ENCODE measurements at regions not wholly inside any gene's neighbourhood (a gene's known extent, or its start where the extent isn't known, plus 50 kb on each side); places are given as distances from the start of the nearest gene placed in this dataset.

DNA sequence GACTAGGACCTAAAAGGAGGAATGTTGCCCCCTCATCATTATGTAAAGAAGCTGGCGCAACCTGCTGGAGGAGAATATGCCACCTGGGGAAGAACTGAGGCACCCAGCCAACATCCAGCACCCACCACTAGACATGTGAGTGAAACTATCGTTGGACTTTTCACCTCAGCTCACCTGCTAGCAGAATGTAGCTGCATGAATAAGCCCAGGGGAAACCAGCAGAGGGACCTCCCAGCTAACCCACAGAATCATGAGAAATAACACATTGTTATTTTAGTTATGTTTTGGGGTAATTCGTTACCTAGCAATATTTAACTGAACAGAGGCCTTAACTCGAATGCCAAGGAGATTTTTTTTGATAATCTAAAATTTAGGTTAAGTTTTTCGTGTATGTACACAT is 542.5 kb upstream of the DAB1 start:
- TF ChIP-seq EZH2phosphoT487 (IDR thresholded peaks at IDR 0.05; ENCODE audit: insufficient read depth, low read depth) (no peak), EZH2 (IDR thresholded peaks at IDR 0.05; ENCODE audit: insufficient read depth, poor library complexity, severe bottlenecking) (no peak)
